RWPE1 (cell line): ENCODE measurements at regions not wholly inside any gene's neighbourhood (a gene's known extent, or its start where the extent isn't known, plus 50 kb on each side); places are given as distances from the start of the nearest gene placed in this dataset.

Experiments used
- CTCF ChIA-PET: fragments of 350-600 bp; sonication (Branson Sonifier 250); formaldehyde crosslinking; extraction: SDS; loops from one replicate; lab custom pipeline; 2021; lab: Yijun Ruan, JAX
- POLR2A ChIA-PET: fragments of 400-600 bp; formaldehyde crosslinking; extraction: SDS; loops from one replicate; lab custom pipeline; 2020; ENCODE audit warnings: antibody characterized with exemption; ENCODE audit not compliant: low non-redundant PET; lab: Yijun Ruan, JAX
- DNase-seq: peaks from one replicate; pipeline ENCODE4 v3.0.0; 2012; ENCODE audit warnings: low spot score
- H3K27ac ChIP-seq: fragments of 450-650 bp; 2 replicates; pipeline ENCODE4 v1.5.1; 2017
- TF ChIP-seq, protein P1 (sequence below): fragments of 450-650 bp; conservative IDR thresholded peaks from 2 replicates; pipeline ENCODE4 v1.5.1; 2017; ENCODE audit warnings: low read depth, mild to moderate bottlenecking

DNA sequence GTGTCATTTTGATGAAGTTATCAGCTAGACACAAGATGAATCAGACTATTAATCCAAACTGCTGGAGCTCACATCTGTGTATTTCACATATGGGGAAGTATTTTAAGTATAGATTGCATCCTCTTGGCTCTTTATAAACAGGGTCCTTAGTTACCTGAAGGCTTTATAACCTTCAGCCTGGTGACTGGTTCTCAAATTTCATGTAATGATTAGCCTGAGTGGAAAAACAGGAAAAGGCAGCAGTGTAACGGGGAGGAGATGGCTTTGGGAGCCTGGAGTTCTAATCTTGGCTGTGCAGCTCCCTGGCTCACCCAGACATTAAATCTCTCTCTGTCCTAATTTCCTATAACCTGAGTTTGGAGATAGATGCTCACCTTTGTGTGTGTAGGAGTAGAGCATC is 103.8 kb upstream of the HPF1 start:
- TF ChIP-seq, protein P1, sequence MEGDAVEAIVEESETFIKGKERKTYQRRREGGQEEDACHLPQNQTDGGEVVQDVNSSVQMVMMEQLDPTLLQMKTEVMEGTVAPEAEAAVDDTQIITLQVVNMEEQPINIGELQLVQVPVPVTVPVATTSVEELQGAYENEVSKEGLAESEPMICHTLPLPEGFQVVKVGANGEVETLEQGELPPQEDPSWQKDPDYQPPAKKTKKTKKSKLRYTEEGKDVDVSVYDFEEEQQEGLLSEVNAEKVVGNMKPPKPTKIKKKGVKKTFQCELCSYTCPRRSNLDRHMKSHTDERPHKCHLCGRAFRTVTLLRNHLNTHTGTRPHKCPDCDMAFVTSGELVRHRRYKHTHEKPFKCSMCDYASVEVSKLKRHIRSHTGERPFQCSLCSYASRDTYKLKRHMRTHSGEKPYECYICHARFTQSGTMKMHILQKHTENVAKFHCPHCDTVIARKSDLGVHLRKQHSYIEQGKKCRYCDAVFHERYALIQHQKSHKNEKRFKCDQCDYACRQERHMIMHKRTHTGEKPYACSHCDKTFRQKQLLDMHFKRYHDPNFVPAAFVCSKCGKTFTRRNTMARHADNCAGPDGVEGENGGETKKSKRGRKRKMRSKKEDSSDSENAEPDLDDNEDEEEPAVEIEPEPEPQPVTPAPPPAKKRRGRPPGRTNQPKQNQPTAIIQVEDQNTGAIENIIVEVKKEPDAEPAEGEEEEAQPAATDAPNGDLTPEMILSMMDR, result no peak
- DNase-seq, result no peak
- ChIA-PET CTCF (interaction anchor here (0.7 kb wide), 1 partner anchor 232 kb away, joined by 4 read pairs; no protein-coding TSS in a partner anchor), POLR2A (no interaction called here)
- no peak overlapping the region for H3K27ac ChIP-seq

GRCh38 chr4:169859366-169860216 is 101.8 kb upstream of the HPF1 start:
- H3K27ac ChIP-seq, result no peak overlapping the region
- DNase-seq, result no peak
- POLR2A ChIA-PET, result no interaction called here
- TF ChIP-seq, protein P1, result no peak
- CTCF ChIA-PET, result no interaction called here

DNA sequence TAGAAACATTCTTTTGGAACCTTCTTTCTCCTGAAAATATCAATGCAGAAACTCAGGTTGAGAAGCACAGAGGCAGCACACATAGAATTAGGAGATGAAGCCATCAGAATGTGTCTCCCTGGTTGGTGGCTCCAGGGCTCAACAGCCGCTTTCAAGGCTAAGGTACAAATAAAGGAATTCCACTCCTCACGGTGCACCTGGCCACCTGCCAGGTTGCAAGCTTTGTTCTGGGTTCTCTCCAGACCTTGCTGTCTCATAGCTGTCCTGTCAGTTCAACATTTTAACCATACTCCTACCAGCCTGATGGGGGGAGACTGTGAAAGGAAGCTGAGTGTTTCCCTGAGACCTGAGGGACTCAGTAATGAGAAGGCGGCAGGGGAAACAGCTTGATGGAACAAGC is 96.3 kb upstream of the HPF1 start:
- CTCF ChIA-PET, result no interaction called here
- TF ChIP-seq, protein P1, result no peak
- no peak overlapping the region for H3K27ac ChIP-seq
- POLR2A ChIA-PET, result no interaction called here
- no peak for DNase-seq

GRCh38 chr4:169852481-169852880 is 94.7 kb upstream of the HPF1 start:
- no peak overlapping the region for H3K27ac ChIP-seq
- no peak for DNase-seq
- POLR2A ChIA-PET, result no interaction called here
- TF ChIP-seq, protein P1, result no peak
- CTCF ChIA-PET, result no interaction called here

GRCh38 chr4:169851750-169852149 is 94.0 kb upstream of the HPF1 start:
- ChIA-PET CTCF (no interaction called here), POLR2A (no interaction called here)
- TF ChIP-seq, protein P1, result no peak
- no peak overlapping the region for H3K27ac ChIP-seq
- no peak for DNase-seq

GRCh38 chr4:169849456-169849855 is 91.7 kb upstream of the HPF1 start:
- TF ChIP-seq, protein P1, result no peak
- DNase-seq, result no peak
- CTCF ChIA-PET, result interaction anchor here (0.6 kb wide), 1 partner anchor 83 kb away, joined by 3 read pairs; no protein-coding TSS in a partner anchor
- H3K27ac ChIP-seq, result no peak overlapping the region
- POLR2A ChIA-PET, result no interaction called here
